ENCODE measurements at regions not wholly inside any gene's neighbourhood (a gene's known extent, or its start where the extent isn't known, plus 50 kb on each side); places are given as distances from the start of the nearest gene placed in this dataset.

- Histone ChIP-seq H3K9me2 (ENCODE audit: insufficient read depth) (no peaks in the 10 kb centered on the region), H3K9ac (no peak overlapping the region), H3K36me3 (ENCODE audit: low read depth) (no peaks in the 10 kb centered on the region; the same call in 1 of the 2 replicates), H2AFZ (no peak overlapping the region), H3K9me3 (ENCODE audit: low read depth) (no peaks in the 10 kb centered on the region), H3K4me3 (no peak overlapping the region), H3K27me3 (replicated peaks; ENCODE audit: insufficient read depth) (no peaks in the 10 kb centered on the region), H3K79me2 (ENCODE audit: insufficient read depth) (peaks cover 89% of the 10 kb centered on the region), H3K4me2 (ENCODE audit: unreplicated experiment) (peak overlapping the region; percentile 14), H3F3A (ENCODE audit: insufficient read depth) (peaks cover 13% of the 10 kb centered on the region; the same call in 1 of the 2 replicates), H3K27ac (no peak overlapping the region), H3K4me1 (ENCODE audit: insufficient read depth) (peaks cover 16% of the 10 kb centered on the region), H4K20me1 (ENCODE audit: insufficient read depth) (no peaks in the 10 kb centered on the region)
- DNase-seq: peak; percentile 38
- WGBS, 2 experiments (ENCODE audit: low coverage in 1 of 2, low lambda C conversion rate in 2 of 2, missing lambda C conversion rate in 2 of 2): 69 to 83% methylated on average over 1 of the region's 1 CpG
- TF ChIP-seq EZH2phosphoT487 (IDR thresholded peaks at IDR 0.05; ENCODE audit: insufficient read depth, low read depth): no peak
- TF ChIP-seq EZH2 (IDR thresholded peaks at IDR 0.05; ENCODE audit: insufficient read depth, poor library complexity, severe bottlenecking): no peak
- in situ Hi-C loops (cut with MboI): no loop called here
These were observed 89.2 kb downstream of the KCNRG start for GRCh38 chr13:50104493-50104892.

- 94 to 96% methylated on average over 1 of the region's 1 CpG for WGBS, 2 experiments (ENCODE audit: low coverage in 1 of 2, low lambda C conversion rate in 2 of 2, missing lambda C conversion rate in 2 of 2)
- no peak overlapping the region for H3K9ac ChIP-seq
- DNase-seq: no peak
- H3K36me3 ChIP-seq (ENCODE audit: low read depth): no peaks in the 10 kb centered on the region; the same call in 1 of the 2 replicates
- H3K4me3 ChIP-seq: no peak overlapping the region
- no peaks in the 10 kb centered on the region for H4K20me1 ChIP-seq (ENCODE audit: insufficient read depth)
- H3K27ac ChIP-seq: no peak overlapping the region
- H2AFZ ChIP-seq: no peak overlapping the region
- no peaks in the 10 kb centered on the region for H3K27me3 ChIP-seq (replicated peaks; ENCODE audit: insufficient read depth)
- H3F3A ChIP-seq (ENCODE audit: insufficient read depth): peaks cover 13% of the 10 kb centered on the region; the same call in 1 of the 2 replicates
- TF ChIP-seq EZH2phosphoT487 (IDR thresholded peaks at IDR 0.05; ENCODE audit: insufficient read depth, low read depth): no peak
- TF ChIP-seq EZH2 (IDR thresholded peaks at IDR 0.05; ENCODE audit: insufficient read depth, poor library complexity, severe bottlenecking): no peak
- no peaks in the 10 kb centered on the region for H3K9me3 ChIP-seq (ENCODE audit: low read depth)
- no peak overlapping the region for H3K4me2 ChIP-seq (ENCODE audit: unreplicated experiment)
- peaks cover 16% of the 10 kb centered on the region for H3K4me1 ChIP-seq (ENCODE audit: insufficient read depth)
- no peaks in the 10 kb centered on the region for H3K9me2 ChIP-seq (ENCODE audit: insufficient read depth)
- H3K79me2 ChIP-seq (ENCODE audit: insufficient read depth): peaks cover 85% of the 10 kb centered on the region
- in situ Hi-C loops (cut with MboI): no loop called here
These were observed 91.3 kb downstream of the KCNRG start for GRCh38 chr13:50106559-50106958.

DNA sequence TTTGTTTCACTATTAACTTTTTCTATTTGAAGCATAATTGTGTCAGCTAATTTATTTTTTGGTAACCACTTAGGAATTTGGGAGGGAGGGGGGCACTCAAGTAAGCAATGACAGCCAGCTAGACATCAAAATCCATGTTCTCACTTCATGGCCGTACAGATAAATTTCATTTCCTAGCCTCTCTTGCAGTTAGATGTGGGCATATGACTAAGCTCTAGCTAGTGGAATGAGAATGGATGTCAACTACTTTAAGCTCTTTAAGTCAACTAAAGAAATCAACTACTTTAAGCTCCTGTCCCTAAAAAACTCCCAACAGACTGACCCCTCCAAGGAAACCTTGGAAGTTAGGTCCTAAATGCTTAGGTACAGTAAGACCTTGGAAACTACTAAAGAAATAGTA is 92.0 kb downstream of the KCNRG start:
- WGBS, 2 experiments (ENCODE audit: low coverage in 1 of 2, low lambda C conversion rate in 2 of 2, missing lambda C conversion rate in 2 of 2): 66 to 75% methylated on average over 1 of the region's 1 CpG
- Histone ChIP-seq H3F3A (ENCODE audit: insufficient read depth) (peaks cover 13% of the 10 kb centered on the region; the same call in 1 of the 2 replicates), H3K4me1 (ENCODE audit: insufficient read depth) (peaks cover 16% of the 10 kb centered on the region), H3K4me2 (ENCODE audit: unreplicated experiment) (no peak overlapping the region), H3K9me2 (ENCODE audit: insufficient read depth) (no peaks in the 10 kb centered on the region), H2AFZ (no peak overlapping the region), H3K4me3 (no peak overlapping the region), H4K20me1 (ENCODE audit: insufficient read depth) (no peaks in the 10 kb centered on the region), H3K27ac (no peak overlapping the region), H3K36me3 (ENCODE audit: low read depth) (no peaks in the 10 kb centered on the region; the same call in 1 of the 2 replicates), H3K79me2 (ENCODE audit: insufficient read depth) (peaks cover 83% of the 10 kb centered on the region), H3K9ac (no peak overlapping the region), H3K9me3 (ENCODE audit: low read depth) (no peaks in the 10 kb centered on the region), H3K27me3 (replicated peaks; ENCODE audit: insufficient read depth) (no peaks in the 10 kb centered on the region)
- TF ChIP-seq EZH2 (IDR thresholded peaks at IDR 0.05; ENCODE audit: insufficient read depth, poor library complexity, severe bottlenecking) (no peak), EZH2phosphoT487 (IDR thresholded peaks at IDR 0.05; ENCODE audit: insufficient read depth, low read depth) (no peak)
- DNase-seq: no peak
- in situ Hi-C loops (cut with MboI): no loop called here

GRCh38 chr13:50114961-50115360 is 99.7 kb downstream of the KCNRG start:
- Histone ChIP-seq H3F3A (ENCODE audit: insufficient read depth) (0 out of 2 replicates have a peak, but pooled peaks cover 4% of the 10 kb centered on the region), H3K36me3 (ENCODE audit: low read depth) (no peaks in the 10 kb centered on the region; the same call in 1 of the 2 replicates), H2AFZ (no peak overlapping the region), H3K9me2 (ENCODE audit: insufficient read depth) (no peaks in the 10 kb centered on the region), H3K9ac (no peak overlapping the region), H3K27ac (no peak overlapping the region), H3K4me1 (ENCODE audit: insufficient read depth) (peaks cover 8% of the 10 kb centered on the region), H4K20me1 (ENCODE audit: insufficient read depth) (peaks cover 4% of the 10 kb centered on the region), H3K27me3 (replicated peaks; ENCODE audit: insufficient read depth) (no peaks in the 10 kb centered on the region), H3K4me2 (ENCODE audit: unreplicated experiment) (no peak overlapping the region), H3K4me3 (no peak overlapping the region), H3K9me3 (ENCODE audit: low read depth) (no peaks in the 10 kb centered on the region), H3K79me2 (ENCODE audit: insufficient read depth) (peaks cover 86% of the 10 kb centered on the region)
- in situ Hi-C loops (cut with MboI): no loop called here
- no peak for DNase-seq
- TF ChIP-seq EZH2 (IDR thresholded peaks at IDR 0.05; ENCODE audit: insufficient read depth, poor library complexity, severe bottlenecking): no peak
- no peak for TF ChIP-seq EZH2phosphoT487 (IDR thresholded peaks at IDR 0.05; ENCODE audit: insufficient read depth, low read depth)
- 74 to 85% methylated on average over 2 of the region's 2 CpGs for WGBS, 2 experiments (ENCODE audit: low coverage in 1 of 2, low lambda C conversion rate in 2 of 2, missing lambda C conversion rate in 2 of 2)

All from GM23248 (cell line).